ENCODE measurements at regions not wholly inside any gene's neighbourhood (a gene's known extent, or its start where the extent isn't known, plus 50 kb on each side); places are given as distances from the start of the nearest gene placed in this dataset.

- intact Hi-C loops (cut with micrococcal nuclease; ENCODE audit: unreplicated experiment): no loop called here
- no peaks in the 10 kb centered on the region for H3K4me1 ChIP-seq
- Mint-ChIP-seq H3K36me3 (ENCODE audit: insufficient read depth, unreplicated experiment) (no peaks in the 10 kb centered on the region), H3K27me3 (ENCODE audit: insufficient read depth, unreplicated experiment) (no peaks in the 10 kb centered on the region), H3K9me3 (ENCODE audit: unreplicated experiment) (no peaks in the 10 kb centered on the region), H3K4me3 (ENCODE audit: unreplicated experiment) (no peak overlapping the region), H3K27ac (ENCODE audit: unreplicated experiment) (no peak overlapping the region), H3K4me1 (ENCODE audit: low read depth, unreplicated experiment) (no peaks in the 10 kb centered on the region)
- POLR2A ChIA-PET: no interaction called here
- BruUV-seq (replicated peaks): no TSS peak
- no peaks in the 10 kb centered on the region for H3K27me3 ChIP-seq (replicated peaks; ENCODE audit: control insufficient read depth, insufficient read depth, low read length)
- no peak for DNase-seq
- no peaks in the 10 kb centered on the region for H3K36me3 ChIP-seq (ENCODE audit: control insufficient read depth, insufficient read depth, low read length)
- TF ChIP-seq, protein P1, sequence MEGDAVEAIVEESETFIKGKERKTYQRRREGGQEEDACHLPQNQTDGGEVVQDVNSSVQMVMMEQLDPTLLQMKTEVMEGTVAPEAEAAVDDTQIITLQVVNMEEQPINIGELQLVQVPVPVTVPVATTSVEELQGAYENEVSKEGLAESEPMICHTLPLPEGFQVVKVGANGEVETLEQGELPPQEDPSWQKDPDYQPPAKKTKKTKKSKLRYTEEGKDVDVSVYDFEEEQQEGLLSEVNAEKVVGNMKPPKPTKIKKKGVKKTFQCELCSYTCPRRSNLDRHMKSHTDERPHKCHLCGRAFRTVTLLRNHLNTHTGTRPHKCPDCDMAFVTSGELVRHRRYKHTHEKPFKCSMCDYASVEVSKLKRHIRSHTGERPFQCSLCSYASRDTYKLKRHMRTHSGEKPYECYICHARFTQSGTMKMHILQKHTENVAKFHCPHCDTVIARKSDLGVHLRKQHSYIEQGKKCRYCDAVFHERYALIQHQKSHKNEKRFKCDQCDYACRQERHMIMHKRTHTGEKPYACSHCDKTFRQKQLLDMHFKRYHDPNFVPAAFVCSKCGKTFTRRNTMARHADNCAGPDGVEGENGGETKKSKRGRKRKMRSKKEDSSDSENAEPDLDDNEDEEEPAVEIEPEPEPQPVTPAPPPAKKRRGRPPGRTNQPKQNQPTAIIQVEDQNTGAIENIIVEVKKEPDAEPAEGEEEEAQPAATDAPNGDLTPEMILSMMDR (IDR thresholded peaks at IDR 0.05; ENCODE audit: insufficient read depth in 1 of 2, low read depth in 1 of 2, low read length in 1 of 2, severe bottlenecking in 1 of 2, unreplicated experiment in 1 of 2): no peak
- no peaks in the 10 kb centered on the region; the same call in 1 of the 2 replicates for H3K9me3 ChIP-seq
- CTCF ChIA-PET: no interaction called here
- no peak overlapping the region for H3K4me3 ChIP-seq (ENCODE audit: low read depth, low read length)
Measured at GRCh38 chr13:109933476-109933875, 147.1 kb upstream of the IRS2 start.

- H3K36me3 ChIP-seq (ENCODE audit: control insufficient read depth, insufficient read depth, low read length): no peaks in the 10 kb centered on the region
- H3K4me3 ChIP-seq (ENCODE audit: low read depth, low read length): no peak overlapping the region
- no TSS peak for BruUV-seq (replicated peaks)
- no peaks in the 10 kb centered on the region for H3K36me3 Mint-ChIP-seq (ENCODE audit: insufficient read depth, unreplicated experiment)
- H3K9me3 Mint-ChIP-seq (ENCODE audit: unreplicated experiment): no peaks in the 10 kb centered on the region
- H3K4me1 Mint-ChIP-seq (ENCODE audit: low read depth, unreplicated experiment): no peaks in the 10 kb centered on the region
- POLR2A ChIA-PET: no interaction called here
- H3K4me3 Mint-ChIP-seq (ENCODE audit: unreplicated experiment): no peak overlapping the region
- H3K9me3 ChIP-seq: peaks cover 4% of the 10 kb centered on the region; the same call in 1 of the 2 replicates
- no peaks in the 10 kb centered on the region for H3K4me1 ChIP-seq
- CTCF ChIA-PET: no interaction called here
- TF ChIP-seq, protein P1 (IDR thresholded peaks at IDR 0.05; ENCODE audit: insufficient read depth in 1 of 2, low read depth in 1 of 2, low read length in 1 of 2, severe bottlenecking in 1 of 2, unreplicated experiment in 1 of 2): no peak
- no peak for DNase-seq
- intact Hi-C loops (cut with micrococcal nuclease; ENCODE audit: unreplicated experiment): no loop called here
- H3K27me3 Mint-ChIP-seq (ENCODE audit: insufficient read depth, unreplicated experiment): no peaks in the 10 kb centered on the region
- H3K27ac Mint-ChIP-seq (ENCODE audit: unreplicated experiment): no peak overlapping the region
- H3K27me3 ChIP-seq (replicated peaks; ENCODE audit: control insufficient read depth, insufficient read depth, low read length): no peaks in the 10 kb centered on the region
Measured at GRCh38 chr13:109924376-109924775, 138.0 kb upstream of the IRS2 start.

DNA sequence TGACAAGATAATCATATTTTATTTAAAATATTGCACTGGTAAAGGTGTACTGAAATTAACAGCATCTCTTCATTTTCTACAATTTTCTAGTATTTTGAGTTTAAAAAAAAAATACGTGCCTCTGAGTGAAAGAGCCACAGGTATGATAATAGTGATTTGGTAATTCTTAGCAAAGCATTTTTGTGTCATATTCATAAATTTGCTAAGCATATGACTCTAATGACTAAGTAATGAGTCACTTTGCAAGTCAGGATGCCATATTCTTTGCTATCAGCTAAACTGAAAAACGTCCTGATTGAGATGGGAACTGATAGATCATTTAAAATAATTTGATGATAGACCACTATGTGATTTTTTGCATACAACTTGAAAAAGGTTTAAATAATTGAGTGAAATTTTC lies 136.1 kb upstream of the IRS2 start:
- peaks cover 4% of the 10 kb centered on the region; the same call in 1 of the 2 replicates for H3K9me3 ChIP-seq
- BruUV-seq (replicated peaks): no TSS peak
- no peaks in the 10 kb centered on the region for H3K36me3 ChIP-seq (ENCODE audit: control insufficient read depth, insufficient read depth, low read length)
- no peak for DNase-seq
- Mint-ChIP-seq H3K27ac (ENCODE audit: unreplicated experiment) (no peak overlapping the region), H3K4me3 (ENCODE audit: unreplicated experiment) (no peak overlapping the region), H3K27me3 (ENCODE audit: insufficient read depth, unreplicated experiment) (no peaks in the 10 kb centered on the region), H3K4me1 (ENCODE audit: low read depth, unreplicated experiment) (no peaks in the 10 kb centered on the region), H3K9me3 (ENCODE audit: unreplicated experiment) (no peaks in the 10 kb centered on the region), H3K36me3 (ENCODE audit: insufficient read depth, unreplicated experiment) (no peaks in the 10 kb centered on the region)
- no peaks in the 10 kb centered on the region for H3K4me1 ChIP-seq
- H3K27me3 ChIP-seq (replicated peaks; ENCODE audit: control insufficient read depth, insufficient read depth, low read length): no peaks in the 10 kb centered on the region
- intact Hi-C loops (cut with micrococcal nuclease; ENCODE audit: unreplicated experiment): no loop called here
- ChIA-PET POLR2A (no interaction called here), CTCF (no interaction called here)
- H3K4me3 ChIP-seq (ENCODE audit: low read depth, low read length): no peak overlapping the region
- TF ChIP-seq, protein P1 (IDR thresholded peaks at IDR 0.05; ENCODE audit: insufficient read depth in 1 of 2, low read depth in 1 of 2, low read length in 1 of 2, severe bottlenecking in 1 of 2, unreplicated experiment in 1 of 2): no peak
